A549 (cell line): ENCODE measurements at regions not wholly inside any gene's neighbourhood (a gene's known extent, or its start where the extent isn't known, plus 50 kb on each side); places are given as distances from the start of the nearest gene placed in this dataset.
A peak's percentile ranks its signal among the peaks of the same experiment; 100 is the strongest.
"Not testable (repeated sequence)": the region's sequence is repeated elsewhere in the genome, so short reads cannot be mapped to it uniquely, and the experiment has no call there.

Experiments
- ATAC-seq, 2 experiments: fragments of 200-7000 bp in 1 of 2; fragments of >200 bp in 1 of 2; cut with Nextera tagmentation in 1 of 2; cut with Tn5 transposase in 1 of 2; 3 replicates each; pipeline versions ENCODE4 v1.8.0 to v1.9.1; 2018 to 2020; ENCODE audit warnings: mild to moderate bottlenecking in 1 of 2, moderate library complexity in 1 of 2
- CTCF ChIA-PET: fragments of 300-600 bp; sonication (Branson Sonifier 250); formaldehyde crosslinking; extraction: SDS; loops from one replicate; lab custom pipeline; 2021; ENCODE audit warnings: antibody characterized with exemption, inconsistent platforms; lab: Yijun Ruan, JAX
- POLR2A ChIA-PET: fragments of 350-600 bp; formaldehyde crosslinking; extraction: SDS; loops from one replicate; lab custom pipeline; 2021; ENCODE audit warnings: antibody characterized with exemption, inconsistent platforms; lab: Yijun Ruan, JAX
- DNase-seq, 2 experiments: peaks; one replicate each; pipeline versions ENCODE4 v3.0.0 to v3.0.0-alpha.2; 2011 to 2016; ENCODE audit warnings: low read depth in 1 of 2, low spot score in 1 of 2
- FAIRE-seq: peaks from 2 replicates; lab custom pipeline; 2011; peaks lifted over from hg19 to GRCh38; lab: Jason Lieb, UNC
- H3K27ac ChIP-seq, 2 experiments: fragments of >200 bp; sonication (Bioruptor Twin); formaldehyde crosslinking; 3 replicates each; pipeline ENCODE4 v1.5.1; 2016 to 2017
- H3K4me1 ChIP-seq: fragments of >200 bp; sonication (Bioruptor Twin); formaldehyde crosslinking; 3 replicates; pipeline ENCODE4 v1.6.1; 2016
- H3K4me2 ChIP-seq: fragments of >200 bp; sonication (Bioruptor Twin); formaldehyde crosslinking; 3 replicates; pipeline ENCODE4 v1.6.1; 2016
- H3K4me3 ChIP-seq: fragments of >200 bp; sonication (Bioruptor Twin); formaldehyde crosslinking; 3 replicates; pipeline ENCODE4 v1.5.1; 2016
- H3K9me3 ChIP-seq: fragments of >200 bp; sonication (Bioruptor Twin); formaldehyde crosslinking; 3 replicates; pipeline ENCODE4 v1.6.1; 2016
- BHLHE40 ChIP-seq: IDR thresholded peaks from 2 replicates; pipeline ENCODE4 v1.6.1; 2012; ENCODE audit warnings: low read depth, low read length, inconsistent platforms
- CBX2 ChIP-seq: fragments of 200-600 bp; sonication (generic); IDR thresholded peaks from 2 replicates; pipeline ENCODE4 v1.6.1; 2016; ENCODE audit warnings: low read depth, mild to moderate bottlenecking, borderline replicate concordance
- CHD2 ChIP-seq: fragments of 150-350 bp; IDR thresholded peaks from 2 replicates; pipeline ENCODE4 v1.6.1; 2014; ENCODE audit warnings: low read length; ENCODE audit not compliant: partially characterized antibody
- CHD4 ChIP-seq: fragments of 200-600 bp; sonication (generic); IDR thresholded peaks from 2 replicates; pipeline ENCODE4 v1.6.1; 2016; ENCODE audit warnings: antibody characterized with exemption, mild to moderate bottlenecking, borderline replicate concordance
- ELK1 ChIP-seq: fragments of 150-350 bp; IDR thresholded peaks from 2 replicates; pipeline ENCODE4 v1.6.1; 2014; ENCODE audit warnings: low read depth, mild to moderate bottlenecking, low read length
- FOSB ChIP-seq: fragments of 250-450 bp; sonication (Bioruptor Pico); IDR thresholded peaks from 2 replicates; pipeline ENCODE4 v1.5.0; 2020; ENCODE audit warnings: mild to moderate bottlenecking, moderate library complexity
- FOSL2 ChIP-seq, 2 experiments: fragments of 450-650 bp in 1 of 2; fragments of >200 bp in 1 of 2; sonication (Bioruptor Twin) in 1 of 2; formaldehyde crosslinking; IDR thresholded peaks; 2 replicates each; pipeline versions ENCODE4 v1.5.0 to v1.6.1; 2016 to 2020; ENCODE audit warnings: mild to moderate bottlenecking in 1 of 2, moderate library complexity in 1 of 2
- HDAC2 ChIP-seq: fragments of 200-600 bp; sonication (generic); IDR thresholded peaks from 2 replicates; pipeline ENCODE4 v1.6.1; 2016
- HOXA7 ChIP-seq: fragments of 250-450 bp; sonication (Bioruptor Pico); IDR thresholded peaks from 2 replicates; pipeline ENCODE4 v1.5.0; 2020; ENCODE audit warnings: mild to moderate bottlenecking, moderate library complexity
- HOXB13 ChIP-seq: fragments of 250-450 bp; sonication (Bioruptor Pico); IDR thresholded peaks from 2 replicates; pipeline ENCODE4 v1.5.0; 2020; ENCODE audit warnings: low read depth, mild to moderate bottlenecking, moderate library complexity
- HOXB5 ChIP-seq: fragments of 250-450 bp; sonication (Bioruptor Pico); IDR thresholded peaks from 2 replicates; pipeline ENCODE4 v1.5.0; 2020; ENCODE audit warnings: mild to moderate bottlenecking, moderate library complexity
- KDM5A ChIP-seq: fragments of 200-600 bp; sonication (generic); IDR thresholded peaks from 2 replicates; pipeline ENCODE4 v1.6.1; 2016; ENCODE audit warnings: antibody characterized with exemption, mild to moderate bottlenecking
- MAX ChIP-seq: IDR thresholded peaks from 2 replicates; pipeline ENCODE4 v1.6.1; 2012
- MAZ ChIP-seq: fragments of 150-350 bp; IDR thresholded peaks from 2 replicates; pipeline ENCODE4 v1.6.1; 2014; ENCODE audit warnings: antibody characterized with exemption, low read depth, low read length, borderline replicate concordance
- NR3C1 ChIP-seq: fragments of >200 bp; sonication (Bioruptor Twin); formaldehyde crosslinking; IDR thresholded peaks from 3 replicates; pipeline ENCODE4 v1.6.1; 2017
- RARB ChIP-seq: fragments of 250-450 bp; sonication (Bioruptor Pico); IDR thresholded peaks from 2 replicates; pipeline ENCODE4 v1.8.0; 2021; ENCODE audit warnings: mild to moderate bottlenecking, moderate library complexity
- RCOR1 ChIP-seq: fragments of 150-350 bp; IDR thresholded peaks from 2 replicates; pipeline ENCODE4 v1.6.1; 2014; ENCODE audit warnings: antibody characterized with exemption, low read length, low read depth
- TFCP2L1 ChIP-seq: fragments of 250-450 bp; sonication (Bioruptor Pico); IDR thresholded peaks from 2 replicates; pipeline ENCODE4 v1.5.0; 2021; ENCODE audit warnings: mild to moderate bottlenecking
- ZNF302 ChIP-seq: fragments of 250-450 bp; sonication (Bioruptor Pico); IDR thresholded peaks from 2 replicates; pipeline ENCODE4 v1.9.0; 2021; ENCODE audit warnings: inconsistent platforms, mild to moderate bottlenecking, moderate library complexity
- ZSCAN20 ChIP-seq: fragments of 250-450 bp; sonication (Bioruptor Pico); IDR thresholded peaks from 2 replicates; pipeline ENCODE4 v1.8.0; 2022; ENCODE audit warnings: mild to moderate bottlenecking, moderate library complexity
- WGBS: methylation state at CpG from one replicate; pipeline ENCODE4 v1.1.6; 2017; ENCODE audit errors: missing lambda C conversion rate; 5-methylcytosine and 5-hydroxymethylcytosine counted together

GRCh38 chr6:57809454-57809853 is 492.0 kb downstream of the PRIM2 start:
- FAIRE-seq, POLR2A ChIA-PET: not testable (repeated sequence)
- 0 out of 6 replicates have a peak, but pooled peaks of 1 of the 2 experiments have one; percentile 44 for ATAC-seq

GRCh38 chr6:57813271-57814075 is 496.0 kb downstream of the PRIM2 start:
- H3K4me1 ChIP-seq, H3K4me2 ChIP-seq, CTCF ChIA-PET, POLR2A ChIA-PET, FAIRE-seq, H3K27ac ChIP-seq, DNase-seq, H3K9me3 ChIP-seq, H3K4me3 ChIP-seq: not testable (repeated sequence)
- 30% methylated on average over 9 of the region's 28 CpGs for WGBS
- peak in 1 of 2 experiments; percentile 77; a peak in 2 of 6 replicates for ATAC-seq

More at GRCh38 chr6:57809454-57809853, 492.0 kb downstream of the PRIM2 start:
- H3K4me3 ChIP-seq, H3K4me2 ChIP-seq, H3K27ac ChIP-seq, H3K9me3 ChIP-seq, DNase-seq, CTCF ChIA-PET, H3K4me1 ChIP-seq: not testable (repeated sequence)
- 31% methylated on average over 9 of the region's 12 CpGs for WGBS

- H3K27ac ChIP-seq, H3K4me1 ChIP-seq, H3K4me2 ChIP-seq, POLR2A ChIA-PET, H3K4me3 ChIP-seq, H3K9me3 ChIP-seq, ATAC-seq, FAIRE-seq, CTCF ChIA-PET, DNase-seq: not testable (repeated sequence)
- whole genome bisulfite sequencing, result 40% methylated on average over 8 of the region's 10 CpGs
These were observed 498.4 kb downstream of the PRIM2 start for GRCh38 chr6:57815826-57816225.

- ATAC-seq, H3K9me3 ChIP-seq, H3K4me3 ChIP-seq, CTCF ChIA-PET, POLR2A ChIA-PET, H3K27ac ChIP-seq, H3K4me1 ChIP-seq, H3K4me2 ChIP-seq, FAIRE-seq, DNase-seq: not testable (repeated sequence)
- WGBS, result 53% methylated on average over 8 of the region's 21 CpGs
These were observed 503.9 kb downstream of the PRIM2 start for GRCh38 chr6:57821325-57821724.

GRCh38 chr6:57822448-57822847 is 505.0 kb downstream of the PRIM2 start:
- WGBS, result 67% methylated on average over 19 of the region's 19 CpGs
- POLR2A ChIA-PET, H3K27ac ChIP-seq, ATAC-seq, H3K4me1 ChIP-seq, FAIRE-seq, DNase-seq, H3K4me2 ChIP-seq, H3K9me3 ChIP-seq, CTCF ChIA-PET, H3K4me3 ChIP-seq: not testable (repeated sequence)

- Histone ChIP-seq H3K4me1 (no peaks in the 10 kb centered on the region), H3K4me3 (no peak overlapping the region), H3K27ac (no peak overlapping the region), H3K9me3 (no peaks in the 10 kb centered on the region), H3K4me2 (no peak overlapping the region)
- FAIRE-seq (no peak), ATAC-seq (no peak), DNase-seq (peak in 1 of 2 experiments; percentile 8)
- ChIA-PET POLR2A (no interaction called here), CTCF (no interaction called here)
- no peak for TF ChIP-seq KDM5A
- no peak for TF ChIP-seq CHD4
- TF ChIP-seq HOXA7, result no peak
- TF ChIP-seq FOSB (CRISPR knock-in tag), result no peak
- TF ChIP-seq HDAC2, result no peak
- TF ChIP-seq ZNF302 (CRISPR knock-in tag), result no peak
- no peak for TF ChIP-seq HOXB13
- TF ChIP-seq BHLHE40, result no peak
- no peak for TF ChIP-seq NR3C1
- TF ChIP-seq RARB (CRISPR knock-in tag), result no peak
- TF ChIP-seq MAZ, result no peak
- no peak for TF ChIP-seq TFCP2L1 (CRISPR knock-in tag)
- no peak for TF ChIP-seq MAX
- TF ChIP-seq ELK1, result no peak
- no peak for TF ChIP-seq HOXB5 (CRISPR knock-in tag)
- TF ChIP-seq ZSCAN20 (CRISPR knock-in tag), result no peak
- no peak for TF ChIP-seq FOSL2 (IDR thresholded peaks at IDR 0.05)
- no peak for TF ChIP-seq FOSL2 (CRISPR knock-in tag; IDR thresholded peaks at IDR 0.05)
- no peak for TF ChIP-seq CBX2
- no peak for TF ChIP-seq CHD2
- TF ChIP-seq RCOR1, result no peak
- 52% methylated on average over 27 of the region's 27 CpGs for WGBS
These were observed 505.5 kb downstream of the PRIM2 start for GRCh38 chr6:57822896-57823358.

- WGBS, result 7% methylated on average over 9 of the region's 9 CpGs
- H3K27ac ChIP-seq, CTCF ChIA-PET, DNase-seq, H3K4me2 ChIP-seq, POLR2A ChIA-PET, FAIRE-seq, H3K4me1 ChIP-seq, H3K4me3 ChIP-seq, ATAC-seq, H3K9me3 ChIP-seq: not testable (repeated sequence)
These were observed 520.3 kb downstream of the PRIM2 start for GRCh38 chr6:57837622-57838209.
